ENCODE measurements at regions not wholly inside any gene's neighbourhood (a gene's known extent, or its start where the extent isn't known, plus 50 kb on each side); places are given as distances from the start of the nearest gene placed in this dataset.

DNA sequence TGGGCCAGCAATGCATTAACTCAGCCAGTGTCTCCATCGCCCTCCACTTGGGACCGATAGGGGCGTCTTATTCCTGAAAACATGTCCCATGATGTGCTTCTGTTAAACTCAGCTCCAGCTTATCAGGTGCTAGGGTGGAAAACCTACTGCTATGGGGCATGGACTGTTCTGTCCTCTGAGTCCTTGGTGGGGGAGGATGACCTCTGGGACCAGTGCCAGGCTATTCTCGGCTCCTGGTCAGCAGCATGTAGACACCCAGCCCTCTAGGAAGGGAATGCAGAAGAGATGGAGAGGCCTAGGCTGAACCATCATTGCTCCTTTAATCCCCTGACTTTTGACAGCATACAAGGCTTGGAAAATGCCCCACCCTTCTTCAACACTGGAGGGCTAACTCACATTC is 486.2 kb downstream of the MED13L start:
- TF ChIP-seq, protein P1, sequence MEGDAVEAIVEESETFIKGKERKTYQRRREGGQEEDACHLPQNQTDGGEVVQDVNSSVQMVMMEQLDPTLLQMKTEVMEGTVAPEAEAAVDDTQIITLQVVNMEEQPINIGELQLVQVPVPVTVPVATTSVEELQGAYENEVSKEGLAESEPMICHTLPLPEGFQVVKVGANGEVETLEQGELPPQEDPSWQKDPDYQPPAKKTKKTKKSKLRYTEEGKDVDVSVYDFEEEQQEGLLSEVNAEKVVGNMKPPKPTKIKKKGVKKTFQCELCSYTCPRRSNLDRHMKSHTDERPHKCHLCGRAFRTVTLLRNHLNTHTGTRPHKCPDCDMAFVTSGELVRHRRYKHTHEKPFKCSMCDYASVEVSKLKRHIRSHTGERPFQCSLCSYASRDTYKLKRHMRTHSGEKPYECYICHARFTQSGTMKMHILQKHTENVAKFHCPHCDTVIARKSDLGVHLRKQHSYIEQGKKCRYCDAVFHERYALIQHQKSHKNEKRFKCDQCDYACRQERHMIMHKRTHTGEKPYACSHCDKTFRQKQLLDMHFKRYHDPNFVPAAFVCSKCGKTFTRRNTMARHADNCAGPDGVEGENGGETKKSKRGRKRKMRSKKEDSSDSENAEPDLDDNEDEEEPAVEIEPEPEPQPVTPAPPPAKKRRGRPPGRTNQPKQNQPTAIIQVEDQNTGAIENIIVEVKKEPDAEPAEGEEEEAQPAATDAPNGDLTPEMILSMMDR (IDR thresholded peaks at IDR 0.05; ENCODE audit: extremely low read depth in 1 of 2, insufficient read depth in 1 of 2, low read depth in 1 of 2, low read length in 2 of 2) = no peak
- no peak for TF ChIP-seq FOS (IDR thresholded peaks at IDR 0.05; ENCODE audit: borderline replicate concordance, insufficient read depth, low read length)
- TF ChIP-seq POLR2AphosphoS5 (IDR thresholded peaks at IDR 0.05; ENCODE audit: insufficient read depth, low read depth, low read length) = no peak

Measured in endothelial cell of umbilical vein (primary cell).